ENCODE measurements at regions not wholly inside any gene's neighbourhood (a gene's known extent, or its start where the extent isn't known, plus 50 kb on each side); places are given as distances from the start of the nearest gene placed in this dataset.

GRCh38 chr11:12611352-12611751, 62.9 kb upstream of the TEAD1 start:
- no peaks in the 10 kb centered on the region for H3K4me1 ChIP-seq (ENCODE audit: insufficient read depth)
- no peaks in the 10 kb centered on the region for H3K36me3 ChIP-seq (replicated peaks; ENCODE audit: insufficient read depth, low read depth)
- H2AFZ ChIP-seq = no peak overlapping the region
- TF ChIP-seq EZH2 (IDR thresholded peaks at IDR 0.05; ENCODE audit: borderline replicate concordance) = no peak
- no peak for TF ChIP-seq EZH2phosphoT487 (IDR thresholded peaks at IDR 0.05; ENCODE audit: low read depth, severe bottlenecking, unreplicated experiment)
- TF ChIP-seq CTCF (IDR thresholded peaks at IDR 0.05; ENCODE audit: poor library complexity) = no peak
- H3K79me2 ChIP-seq = no peaks in the 10 kb centered on the region
- H3K4me2 ChIP-seq = no peak overlapping the region
- H3K27me3 ChIP-seq = no peaks in the 10 kb centered on the region
- H3K9me2 ChIP-seq (replicated peaks; ENCODE audit: insufficient read depth) = no peaks in the 10 kb centered on the region
- H3K9me3 ChIP-seq (ENCODE audit: low read depth) = no peaks in the 10 kb centered on the region
- no peaks in the 10 kb centered on the region for H4K20me1 ChIP-seq (ENCODE audit: insufficient read depth, poor library complexity, severe bottlenecking)
- no peak overlapping the region for H3K4me3 ChIP-seq
- DNase-seq (ENCODE audit: low spot score) = no peak
- no peak overlapping the region for H3K27ac ChIP-seq

GRCh38 chr11:12617632-12618031, 56.6 kb upstream of the TEAD1 start:
- Histone ChIP-seq H3K79me2 (no peaks in the 10 kb centered on the region), H2AFZ (no peak overlapping the region), H3K4me2 (no peak overlapping the region), H3K36me3 (replicated peaks; ENCODE audit: insufficient read depth, low read depth) (no peaks in the 10 kb centered on the region), H4K20me1 (ENCODE audit: insufficient read depth, poor library complexity, severe bottlenecking) (no peaks in the 10 kb centered on the region), H3K9me3 (ENCODE audit: low read depth) (no peaks in the 10 kb centered on the region), H3K27me3 (no peaks in the 10 kb centered on the region), H3K9me2 (replicated peaks; ENCODE audit: insufficient read depth) (no peaks in the 10 kb centered on the region), H3K4me1 (ENCODE audit: insufficient read depth) (no peaks in the 10 kb centered on the region), H3K27ac (no peak overlapping the region), H3K4me3 (no peak overlapping the region)
- TF ChIP-seq EZH2 (IDR thresholded peaks at IDR 0.05; ENCODE audit: borderline replicate concordance) = no peak
- no peak for TF ChIP-seq EZH2phosphoT487 (IDR thresholded peaks at IDR 0.05; ENCODE audit: low read depth, severe bottlenecking, unreplicated experiment)
- no peak for TF ChIP-seq CTCF (IDR thresholded peaks at IDR 0.05; ENCODE audit: poor library complexity)
- 90% methylated on average over 3 of the region's 3 CpGs for WGBS (ENCODE audit: low lambda C conversion rate, missing lambda C conversion rate)
- no peak for DNase-seq (ENCODE audit: low spot score)

GRCh38 chr11:12618743-12619540, 55.3 kb upstream of the TEAD1 start:
- no peaks in the 10 kb centered on the region for H3K79me2 ChIP-seq
- no peak overlapping the region for H3K27ac ChIP-seq
- no peaks in the 10 kb centered on the region for H3K9me2 ChIP-seq (replicated peaks; ENCODE audit: insufficient read depth)
- DNase-seq (ENCODE audit: low spot score) = no peak
- H3K9me3 ChIP-seq (ENCODE audit: low read depth) = peaks cover under 1% of the 10 kb centered on the region
- H4K20me1 ChIP-seq (ENCODE audit: insufficient read depth, poor library complexity, severe bottlenecking) = no peaks in the 10 kb centered on the region
- H3K4me2 ChIP-seq = no peak overlapping the region
- no peaks in the 10 kb centered on the region for H3K36me3 ChIP-seq (replicated peaks; ENCODE audit: insufficient read depth, low read depth)
- 63% methylated on average over 2 of the region's 2 CpGs for WGBS (ENCODE audit: low lambda C conversion rate, missing lambda C conversion rate)
- no peaks in the 10 kb centered on the region for H3K27me3 ChIP-seq
- no peak overlapping the region for H2AFZ ChIP-seq
- TF ChIP-seq EZH2 (IDR thresholded peaks at IDR 0.05; ENCODE audit: borderline replicate concordance) (no peak), EZH2phosphoT487 (IDR thresholded peaks at IDR 0.05; ENCODE audit: low read depth, severe bottlenecking, unreplicated experiment) (no peak), CTCF (IDR thresholded peaks at IDR 0.05; ENCODE audit: poor library complexity) (no peak)
- no peak overlapping the region for H3K4me3 ChIP-seq
- no peaks in the 10 kb centered on the region for H3K4me1 ChIP-seq (ENCODE audit: insufficient read depth)
